H1 (cell line): ENCODE measurements at regions not wholly inside any gene's neighbourhood (a gene's known extent, or its start where the extent isn't known, plus 50 kb on each side); places are given as distances from the start of the nearest gene placed in this dataset.
A peak's percentile ranks its signal among the peaks of the same experiment; 100 is the strongest.

Experiments used
- CTCF ChIA-PET: fragments of 300-600 bp; sonication (Branson Sonifier 250); formaldehyde crosslinking; loops from one replicate; lab custom pipeline; 2021; ENCODE audit not compliant: partially characterized antibody; lab: Charles Lee
- POLR2A ChIA-PET: fragments of 300-600 bp; sonication (Branson Sonifier 250); formaldehyde crosslinking; loops from one replicate; lab custom pipeline; 2021; ENCODE audit warnings: inconsistent platforms; ENCODE audit not compliant: partially characterized antibody; lab: Charles Lee
- DNase-seq, 2 experiments: peaks; one replicate each; pipeline versions ENCODE4 v3.0.0 to v3.0.0-alpha.2; 2010 to 2022; ENCODE audit warnings: low spot score in 2 of 2, low read depth in 1 of 2, mixed read lengths in 1 of 2
- FAIRE-seq: peaks from 2 replicates; lab custom pipeline; 2011; peaks lifted over from hg19 to GRCh38; lab: Jason Lieb, UNC
- H2AFZ ChIP-seq: 2 replicates; pipeline ENCODE4 v1.8.1; 2012; ENCODE audit warnings: low read length, inconsistent platforms
- H2AK5ac ChIP-seq: 2 replicates; pipeline ENCODE4 v1.6.1; 2013; ENCODE audit warnings: low read depth, low read length
- H2BK120ac ChIP-seq: replicated peaks from 2 replicates; pipeline ENCODE3; 2013; ENCODE audit warnings: low read depth, low read length, inconsistent platforms
- H2BK12ac ChIP-seq: 2 replicates; pipeline ENCODE4 v1.6.1; 2013; ENCODE audit warnings: low read depth, low read length
- H2BK15ac ChIP-seq: 2 replicates; pipeline ENCODE4 v1.6.1; 2013; ENCODE audit warnings: low read length
- H2BK20ac ChIP-seq: 2 replicates; pipeline ENCODE4 v1.6.1; 2013; ENCODE audit warnings: low read length
- H2BK5ac ChIP-seq: 2 replicates; pipeline ENCODE4 v1.6.1; 2013; ENCODE audit warnings: low read depth, low read length
- H3K14ac ChIP-seq: 2 replicates; pipeline ENCODE4 v1.6.1; 2013; ENCODE audit warnings: inconsistent platforms; ENCODE audit not compliant: insufficient read length
- H3K18ac ChIP-seq: 2 replicates; pipeline ENCODE4 v1.6.1; 2013; ENCODE audit warnings: low read length; ENCODE audit errors: extremely low read depth
- H3K23ac ChIP-seq: 2 replicates; pipeline ENCODE4 v1.6.1; 2013; ENCODE audit warnings: inconsistent platforms; ENCODE audit not compliant: insufficient read length
- H3K23me2 ChIP-seq: 2 replicates; pipeline ENCODE4 v1.6.1; 2013; ENCODE audit warnings: low read depth, low read length
- H3K27ac ChIP-seq: 2 replicates; pipeline ENCODE4 v1.6.1; 2011; ENCODE audit warnings: low read depth, low read length, inconsistent platforms
- H3K27me3 ChIP-seq, 4 experiments: replicated peaks in 1 of 4; 1 replicate in 1 of 4; 2 replicates in 3 of 4; pipeline versions ENCODE4 v1.6.1 to v1.8.1; 2011 to 2013; ENCODE audit warnings: low read length in 3 of 4, mild to moderate bottlenecking in 3 of 4, inconsistent platforms in 2 of 4, mixed read lengths in 2 of 4, moderate library complexity in 1 of 4; ENCODE audit not compliant: control insufficient read depth in 3 of 4, insufficient read depth in 3 of 4; ENCODE audit errors: extremely low read depth in 1 of 4
- H3K36me3 ChIP-seq, 4 experiments: 2 replicates each; pipeline versions ENCODE4 v1.6.1 to v1.8.1; 2011 to 2013; ENCODE audit warnings: mild to moderate bottlenecking in 4 of 4, low read length in 3 of 4, moderate library complexity in 2 of 4, control low read depth in 1 of 4, inconsistent platforms in 1 of 4; ENCODE audit not compliant: insufficient read depth in 4 of 4, control insufficient read depth in 2 of 4
- H3K4ac ChIP-seq: replicated peaks from 2 replicates; pipeline ENCODE3; 2013; ENCODE audit warnings: low read length, low read depth, mixed read lengths, inconsistent platforms; ENCODE audit not compliant: insufficient read length
- H3K4me1 ChIP-seq, 4 experiments: replicated peaks in 1 of 4; 1 replicate in 1 of 4; 2 replicates in 3 of 4; pipeline versions ENCODE4 v1.6.1 to v1.8.1; 2011 to 2013; ENCODE audit warnings: low read length in 3 of 4, inconsistent platforms in 2 of 4, mixed read lengths in 1 of 4; ENCODE audit not compliant: insufficient read depth in 4 of 4, control insufficient read depth in 3 of 4
- H3K4me2 ChIP-seq, 2 experiments: 2 replicates each; pipeline versions ENCODE4 v1.6.1 to v1.8.1; 2011 to 2013; ENCODE audit warnings: low read depth in 2 of 2, low read length in 2 of 2, control low read depth in 1 of 2, inconsistent platforms in 1 of 2, mild to moderate bottlenecking in 1 of 2; ENCODE audit not compliant: insufficient read depth in 1 of 2
- H3K4me3 ChIP-seq, 4 experiments: fragments of 200-600, 300-600 bp in 1 of 4; sonication (generic), shearing (Covaris generic), sonication (Bioruptor Twin) in 1 of 4; 2 replicates each; pipeline versions ENCODE4 v1.5.1 to v1.8.1; 2011 to 2016; ENCODE audit warnings: low read length in 4 of 4, low read depth in 3 of 4, control low read depth in 2 of 4, inconsistent platforms in 2 of 4, mild to moderate bottlenecking in 2 of 4, mixed read lengths in 1 of 4, moderate library complexity in 1 of 4; ENCODE audit not compliant: insufficient read depth in 2 of 4; ENCODE audit errors: extremely low read depth in 1 of 4
- H3K56ac ChIP-seq: replicated peaks from 2 replicates; pipeline ENCODE3; 2013; ENCODE audit warnings: low read depth, mild to moderate bottlenecking, mixed read lengths, low read length, inconsistent platforms; ENCODE audit not compliant: insufficient read length
- H3K79me1 ChIP-seq: 2 replicates; pipeline ENCODE4 v1.6.1; 2013; ENCODE audit warnings: low read depth, low read length, control low read depth
- H3K79me2 ChIP-seq, 2 experiments: 2 replicates each; pipeline versions ENCODE4 v1.6.1 to v1.8.1; 2012 to 2013; ENCODE audit warnings: low read length in 2 of 2, mild to moderate bottlenecking in 2 of 2, inconsistent platforms in 1 of 2; ENCODE audit not compliant: insufficient read depth in 2 of 2, control insufficient read depth in 1 of 2
- H3K9ac ChIP-seq, 4 experiments: replicated peaks in 1 of 4; 1 replicate in 1 of 4; 2 replicates in 3 of 4; pipeline versions ENCODE4 v1.6.1 to v1.8.1; 2011 to 2013; ENCODE audit warnings: low read depth in 3 of 4, low read length in 3 of 4, control low read depth in 2 of 4, mild to moderate bottlenecking in 2 of 4, moderate library complexity in 2 of 4, inconsistent platforms in 1 of 4; ENCODE audit errors: extremely low read depth in 1 of 4
- H3K9me3 ChIP-seq, 2 experiments: 2 replicates each; pipeline versions ENCODE4 v1.6.1 to v1.8.1; 2012 to 2013; ENCODE audit warnings: mild to moderate bottlenecking in 2 of 2, moderate library complexity in 2 of 2, control low read depth in 1 of 2, inconsistent platforms in 1 of 2, low read depth in 1 of 2, low read length in 1 of 2, mixed read lengths in 1 of 2; ENCODE audit not compliant: insufficient read depth in 2 of 2
- H4K20me1 ChIP-seq, 2 experiments: replicated peaks in 1 of 2; 2 replicates each; pipeline versions ENCODE3 to v1.8.1; 2011 to 2013; ENCODE audit warnings: inconsistent platforms in 2 of 2, low read length in 2 of 2, mild to moderate bottlenecking in 1 of 2; ENCODE audit not compliant: insufficient read depth in 2 of 2, control insufficient read depth in 1 of 2
- H4K5ac ChIP-seq: 2 replicates; pipeline ENCODE4 v1.6.1; 2013; ENCODE audit warnings: low read length, low read depth, mixed read lengths, inconsistent platforms; ENCODE audit not compliant: insufficient read length
- H4K8ac ChIP-seq: 2 replicates; pipeline ENCODE4 v1.8.0; 2013; ENCODE audit warnings: mild to moderate bottlenecking, moderate library complexity, low read length, inconsistent platforms; ENCODE audit not compliant: insufficient read depth; ENCODE audit errors: extremely low read depth
- H4K91ac ChIP-seq: replicated peaks from 2 replicates; pipeline ENCODE3; 2013; ENCODE audit warnings: low read length, mixed read lengths, inconsistent platforms; ENCODE audit not compliant: insufficient read length
- HDAC6 ChIP-seq: IDR thresholded peaks from one replicate; pipeline ENCODE4 v1.7.1; 2012; ENCODE audit warnings: low read depth, mild to moderate bottlenecking, inconsistent platforms, low read length, moderate library complexity
- NANOG ChIP-seq: IDR thresholded peaks from 2 replicates; pipeline ENCODE4 v1.6.1; 2011; ENCODE audit warnings: low read length, low read depth, mild to moderate bottlenecking, inconsistent platforms; ENCODE audit not compliant: insufficient read depth, poor library complexity, severe bottlenecking
- PHF8 ChIP-seq: fragments of 200-600 bp; sonication (generic); conservative IDR thresholded peaks from 2 replicates; pipeline ENCODE4 v1.7.1; 2012; ENCODE audit warnings: low read depth, mild to moderate bottlenecking, inconsistent platforms, low read length, moderate library complexity
- RBBP5 ChIP-seq: IDR thresholded peaks from 2 replicates; pipeline ENCODE4 v1.7.1; 2012; ENCODE audit warnings: low read depth, mild to moderate bottlenecking, inconsistent platforms, low read length, moderate library complexity, borderline replicate concordance
- SIX5 ChIP-seq: IDR thresholded peaks from 2 replicates; pipeline ENCODE4 v1.6.1; 2011; ENCODE audit warnings: mild to moderate bottlenecking, low read depth, low read length
- SP4 ChIP-seq: IDR thresholded peaks from 2 replicates; pipeline ENCODE4 v1.6.1; 2012; ENCODE audit warnings: low read length, inconsistent platforms
- SRF ChIP-seq: IDR thresholded peaks from 2 replicates; pipeline ENCODE4 v1.6.1; 2011; ENCODE audit warnings: mild to moderate bottlenecking, low read depth, low read length, moderate library complexity
- TCF12 ChIP-seq: IDR thresholded peaks from 2 replicates; pipeline ENCODE4 v1.6.1; 2011; ENCODE audit warnings: low read depth, mild to moderate bottlenecking, low read length
- WGBS, 2 experiments: shearing (Covaris generic) in 1 of 2; methylation state at CpG; one replicate each; pipeline versions ENCODE4 v1.1.6 to v1.1.7; 2013 to 2015; ENCODE audit warnings: low lambda C conversion rate in 2 of 2, mixed read lengths in 2 of 2, inconsistent platforms in 1 of 2, low coverage in 1 of 2, missing lambda C conversion rate in 1 of 2; ENCODE audit not compliant: insufficient replicate concordance in 2 of 2, insufficient coverage in 1 of 2, insufficient read length in 1 of 2; ENCODE audit errors: extremely low coverage in 1 of 2, missing lambda C conversion rate in 1 of 2; 5-methylcytosine and 5-hydroxymethylcytosine counted together

GRCh38 chr16:55040366-55041086 is 109.9 kb downstream of the IRX5 start:
- Histone ChIP-seq H3K23me2 (no peaks in the 10 kb centered on the region), H3K27ac (no peak overlapping the region), H4K5ac (no peak overlapping the region), H3K4me3 (no peak overlapping the region), H2AK5ac (no peak overlapping the region), H3K9me3 (no peaks in the 10 kb centered on the region), H3K27me3 (no peaks in the 10 kb centered on the region), H3K9ac (no peak overlapping the region), H2BK120ac (no peak overlapping the region), H3K14ac (no peak overlapping the region), H3K36me3 (no peaks in the 10 kb centered on the region), H2BK5ac (no peak overlapping the region), H2BK12ac (no peak overlapping the region), H3K79me1 (no peaks in the 10 kb centered on the region), H3K23ac (no peak overlapping the region), H2BK15ac (no peak overlapping the region), H3K4me1 (no peaks in the 10 kb centered on the region), H3K4ac (no peak overlapping the region), H4K91ac (no peak overlapping the region), H3K18ac (no peak overlapping the region), H2BK20ac (no peak overlapping the region), H3K56ac (no peak overlapping the region), H4K8ac (no peak overlapping the region), H3K4me2 (no peak overlapping the region), H2AFZ (0 out of 2 replicates have a peak overlapping the region, but pooled peaks have one; percentile 76), H4K20me1 (no peaks in the 10 kb centered on the region), H3K79me2 (no peaks in the 10 kb centered on the region)
- DNase-seq (no peak), FAIRE-seq (no peak)
- no peak for TF ChIP-seq SP4
- TF ChIP-seq TCF12, result no peak
- no peak for TF ChIP-seq RBBP5
- TF ChIP-seq HDAC6, result no peak
- TF ChIP-seq SRF, result peak; percentile 33; the same call in 1 of the 2 replicates
- no peak for TF ChIP-seq PHF8
- TF ChIP-seq NANOG, result no peak
- TF ChIP-seq SIX5, result no peak
- ChIA-PET CTCF (interaction anchor here (0.6 to 3.2 kb wide), 7 partner anchors 9 to 1095 kb away, joined by 3 to 17 read pairs (median 3); no protein-coding TSS in a partner anchor), POLR2A (interaction anchor here (0.5 kb wide), 1 partner anchor 109 kb away, joined by 3 read pairs; no protein-coding TSS in a partner anchor)
- WGBS, 2 experiments, result 88% methylated on average over 16 of the region's 19 CpGs; no CpG with 5 or more reads in 1 of the 2 experiments
